Peyer's patch (tissue), 4 donors: ENCODE measurements at regions not wholly inside any gene's neighbourhood (a gene's known extent, or its start where the extent isn't known, plus 50 kb on each side); places are given as distances from the start of the nearest gene placed in this dataset.

Experiments used
- POLR2A ChIP-seq, 2 donors: fragments of 450-650 bp; IDR thresholded peaks; one replicate each; pipeline ENCODE4 v1.5.1; 2017; ENCODE audit warnings: antibody characterized with exemption in 2 of 2, mild to moderate bottlenecking in 2 of 2, moderate library complexity in 2 of 2
- TF ChIP-seq, protein P1 (sequence below), 6 experiments: fragments of 450-650 bp in 4 of 6; fragments of 200-600 bp in 2 of 6; sonication (generic) in 1 of 6; IDR thresholded peaks; one replicate each; pipeline ENCODE4 v1.5.1; 2017 to 2019; ENCODE audit warnings: antibody characterized with exemption in 6 of 6, mild to moderate bottlenecking in 3 of 6, moderate library complexity in 1 of 6

DNA sequence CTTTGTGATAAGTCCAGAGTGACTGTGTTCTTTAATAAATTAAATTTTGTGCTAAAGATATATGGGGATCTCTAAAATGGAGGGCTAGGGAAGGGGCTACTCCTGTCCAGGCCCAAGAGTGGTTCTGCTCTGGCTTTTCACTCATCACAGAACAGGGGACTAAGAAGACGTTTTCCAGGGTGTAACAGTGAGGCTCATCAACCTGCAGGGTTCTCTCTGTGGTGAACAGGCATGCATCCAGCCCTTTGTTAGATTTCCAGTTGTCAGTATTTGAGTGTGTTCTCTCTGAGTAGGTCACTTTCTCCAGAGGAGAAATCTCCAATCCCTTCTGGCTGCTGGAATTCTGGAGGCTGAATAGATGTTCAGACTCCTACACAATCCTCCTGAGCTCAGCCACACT lies 408.9 kb downstream of the PLCL1 start:
- TF ChIP-seq, protein P1, sequence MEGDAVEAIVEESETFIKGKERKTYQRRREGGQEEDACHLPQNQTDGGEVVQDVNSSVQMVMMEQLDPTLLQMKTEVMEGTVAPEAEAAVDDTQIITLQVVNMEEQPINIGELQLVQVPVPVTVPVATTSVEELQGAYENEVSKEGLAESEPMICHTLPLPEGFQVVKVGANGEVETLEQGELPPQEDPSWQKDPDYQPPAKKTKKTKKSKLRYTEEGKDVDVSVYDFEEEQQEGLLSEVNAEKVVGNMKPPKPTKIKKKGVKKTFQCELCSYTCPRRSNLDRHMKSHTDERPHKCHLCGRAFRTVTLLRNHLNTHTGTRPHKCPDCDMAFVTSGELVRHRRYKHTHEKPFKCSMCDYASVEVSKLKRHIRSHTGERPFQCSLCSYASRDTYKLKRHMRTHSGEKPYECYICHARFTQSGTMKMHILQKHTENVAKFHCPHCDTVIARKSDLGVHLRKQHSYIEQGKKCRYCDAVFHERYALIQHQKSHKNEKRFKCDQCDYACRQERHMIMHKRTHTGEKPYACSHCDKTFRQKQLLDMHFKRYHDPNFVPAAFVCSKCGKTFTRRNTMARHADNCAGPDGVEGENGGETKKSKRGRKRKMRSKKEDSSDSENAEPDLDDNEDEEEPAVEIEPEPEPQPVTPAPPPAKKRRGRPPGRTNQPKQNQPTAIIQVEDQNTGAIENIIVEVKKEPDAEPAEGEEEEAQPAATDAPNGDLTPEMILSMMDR (IDR thresholded peaks at IDR 0.05), result no peak
- TF ChIP-seq POLR2A (IDR thresholded peaks at IDR 0.05), result no peak
